Esophagus squamous epithelium (tissue), 5 donors: ENCODE measurements at regions not wholly inside any gene's neighbourhood (a gene's known extent, or its start where the extent isn't known, plus 50 kb on each side); places are given as distances from the start of the nearest gene placed in this dataset.

Source experiments
- DNase-seq: peaks from one replicate; lab custom pipeline; 2025; lab: John Stamatoyannopoulos, UW
- H3K27ac ChIP-seq, 4 donors: fragments of 200-600 bp; sonication (generic); one replicate each; pipeline ENCODE4 v1.5.1; 2016 to 2019; ENCODE audit warnings: mild to moderate bottlenecking in 1 of 4
- H3K27me3 ChIP-seq, 4 donors: fragments of 200-600 bp; sonication (generic); 1 replicate in 3 of 4; 2 replicates in 1 of 4; pipeline versions ENCODE4 v1.5.1 to v1.6.0; 2017 to 2021; ENCODE audit warnings: antibody characterized with exemption in 1 of 4
- H3K36me3 ChIP-seq, 3 donors: fragments of 200-600 bp; sonication (generic); one replicate each; pipeline ENCODE4 v1.5.1; 2016 to 2019
- H3K4me1 ChIP-seq, 3 donors: fragments of 200-600 bp; sonication (generic); one replicate each; pipeline ENCODE4 v1.5.1; 2017 to 2019
- H3K4me3 ChIP-seq, 4 donors: fragments of 200-600 bp; sonication (generic); 1 replicate in 3 of 4; 2 replicates in 1 of 4; pipeline ENCODE4 v1.5.1; 2016 to 2019; ENCODE audit warnings: mild to moderate bottlenecking in 2 of 4, moderate library complexity in 1 of 4
- H3K9me3 ChIP-seq, 3 donors: fragments of 200-600 bp; sonication (generic); one replicate each; pipeline ENCODE4 v1.5.1; 2016 to 2019
- CTCF ChIP-seq, 6 experiments: fragments of 450-650 bp in 4 of 6; fragments of 200-600 bp in 2 of 6; sonication (generic) in 2 of 6; IDR thresholded peaks; one replicate each; pipeline ENCODE4 v1.5.1; 2016 to 2019; ENCODE audit warnings: antibody characterized with exemption in 6 of 6, mild to moderate bottlenecking in 4 of 6, moderate library complexity in 4 of 6
- POLR2A ChIP-seq, 4 donors: fragments of 450-650 bp; IDR thresholded peaks; one replicate each; pipeline ENCODE4 v1.6.1; 2017; ENCODE audit warnings: antibody characterized with exemption in 4 of 4, mild to moderate bottlenecking in 4 of 4, moderate library complexity in 3 of 4
- WGBS, 2 donors: methylation state at CpG; one replicate each; pipeline ENCODE4 v1.1.5; 2018; 5-methylcytosine and 5-hydroxymethylcytosine counted together
- intact Hi-C: fragments of 100-400 bp; cut with DNase I; formaldehyde crosslinking; loops from one replicate; pipeline ENCODE4 v1.15.0; 2022
- donor health status: DM: yes; HTN: yes; CAD: no.

GRCh38 chr14:89504091-89504490 lies 87.1 kb upstream of the FOXN3 start:
- WGBS, 2 donors = 63 to 82% methylated on average over 2 to 3 of the region's 3 CpGs
- intact Hi-C loops = no loop called here
- Histone ChIP-seq H3K27ac (no peak overlapping the region), H3K4me3 (no peak overlapping the region), H3K9me3 (no peaks in the 10 kb centered on the region), H3K27me3 (no peaks in the 10 kb centered on the region), H3K36me3 (peaks cover 0 to 9% (median 0%) of the 10 kb centered on the region in 3 donors), H3K4me1 (peaks cover 0 to 40% (median 6%) of the 10 kb centered on the region in 3 donors)
- TF ChIP-seq POLR2A (IDR thresholded peaks at IDR 0.05) (no peak), CTCF (IDR thresholded peaks at IDR 0.05) (no peak)
- no peak for DNase-seq

- H3K4me3 ChIP-seq = no peak overlapping the region
- H3K36me3 ChIP-seq = peaks cover 0 to 9% (median 0%) of the 10 kb centered on the region in 3 donors
- H3K9me3 ChIP-seq = no peaks in the 10 kb centered on the region
- H3K27ac ChIP-seq = no peak overlapping the region
- TF ChIP-seq POLR2A (IDR thresholded peaks at IDR 0.05) = no peak
- TF ChIP-seq CTCF (IDR thresholded peaks at IDR 0.05) = no peak
- peaks cover 0 to 36% (median 4%) of the 10 kb centered on the region in 3 donors for H3K4me1 ChIP-seq
- H3K27me3 ChIP-seq = no peaks in the 10 kb centered on the region
- DNase-seq = no peak
- 65 to 79% methylated on average over 10 of the region's 10 CpGs for WGBS, 2 donors
- intact Hi-C loops = no loop called here
Measured at GRCh38 chr14:89503431-89503996, 86.5 kb upstream of the FOXN3 start.

- no peak overlapping the region for H3K27ac ChIP-seq
- TF ChIP-seq CTCF (IDR thresholded peaks at IDR 0.05) (no peak), POLR2A (IDR thresholded peaks at IDR 0.05) (no peak)
- 69 to 76% methylated on average over 5 of the region's 5 CpGs for WGBS, 2 donors
- DNase-seq = no peak
- peaks cover 0 to 31% (median 2%) of the 10 kb centered on the region in 3 donors for H3K4me1 ChIP-seq
- H3K27me3 ChIP-seq = no peaks in the 10 kb centered on the region
- H3K9me3 ChIP-seq = no peaks in the 10 kb centered on the region
- intact Hi-C loops = no loop called here
- H3K4me3 ChIP-seq = no peak overlapping the region
- H3K36me3 ChIP-seq = peaks cover 0 to 9% (median 0%) of the 10 kb centered on the region in 3 donors
Measured at GRCh38 chr14:89502966-89503365, 85.9 kb upstream of the FOXN3 start.

- TF ChIP-seq POLR2A (IDR thresholded peaks at IDR 0.05) (no peak), CTCF (IDR thresholded peaks at IDR 0.05) (no peak)
- 83 to 90% methylated on average over 4 of the region's 4 CpGs for WGBS, 2 donors
Measured at GRCh38 chr14:89501381-89501780, 84.3 kb upstream of the FOXN3 start.

GRCh38 chr14:89500303-89500702 lies 83.3 kb upstream of the FOXN3 start:
- H3K36me3 ChIP-seq = peaks cover 0 to 9% (median 0%) of the 10 kb centered on the region in 3 donors
- peaks cover 0 to 17% (median 0%) of the 10 kb centered on the region in 3 donors for H3K4me1 ChIP-seq
- TF ChIP-seq CTCF (IDR thresholded peaks at IDR 0.05) (no peak), POLR2A (IDR thresholded peaks at IDR 0.05) (no peak)
- intact Hi-C loops = no loop called here
- DNase-seq = no peak
- H3K9me3 ChIP-seq = no peaks in the 10 kb centered on the region
- H3K4me3 ChIP-seq = no peak overlapping the region
- no peaks in the 10 kb centered on the region for H3K27me3 ChIP-seq
- WGBS, 2 donors = 89 to 90% methylated on average over 2 to 3 of the region's 3 CpGs
- H3K27ac ChIP-seq = no peak overlapping the region

More at GRCh38 chr14:89501381-89501780, 84.3 kb upstream of the FOXN3 start:
- H3K9me3 ChIP-seq = no peaks in the 10 kb centered on the region
- no peaks in the 10 kb centered on the region for H3K27me3 ChIP-seq
- H3K4me1 ChIP-seq = peaks cover 0 to 17% (median 0%) of the 10 kb centered on the region in 3 donors
- intact Hi-C loops = no loop called here
- no peak for DNase-seq
- peaks cover 0 to 9% (median 0%) of the 10 kb centered on the region in 3 donors for H3K36me3 ChIP-seq
- no peak overlapping the region for H3K27ac ChIP-seq
- no peak overlapping the region for H3K4me3 ChIP-seq
